AG09309 (cell line): ENCODE measurements at regions not wholly inside any gene's neighbourhood (a gene's known extent, or its start where the extent isn't known, plus 50 kb on each side); places are given as distances from the start of the nearest gene placed in this dataset.

ENCODE experiments used
- DNase-seq: peaks from one replicate; pipeline ENCODE4 v3.0.0-alpha.2; 2010; ENCODE audit warnings: low read depth
- H3K4me3 ChIP-seq: 2 replicates; pipeline ENCODE4 v1.5.1; 2011; ENCODE audit warnings: mild to moderate bottlenecking, low read depth, low read length, moderate library complexity; ENCODE audit not compliant: control insufficient read depth
- TF ChIP-seq, protein P1 (sequence below): IDR thresholded peaks from 2 replicates; pipeline ENCODE4 v1.5.1; 2011; ENCODE audit warnings: mild to moderate bottlenecking, low read depth, low read length, inconsistent platforms; ENCODE audit not compliant: insufficient read depth, control insufficient read depth; ENCODE audit errors: missing control alignments

DNA sequence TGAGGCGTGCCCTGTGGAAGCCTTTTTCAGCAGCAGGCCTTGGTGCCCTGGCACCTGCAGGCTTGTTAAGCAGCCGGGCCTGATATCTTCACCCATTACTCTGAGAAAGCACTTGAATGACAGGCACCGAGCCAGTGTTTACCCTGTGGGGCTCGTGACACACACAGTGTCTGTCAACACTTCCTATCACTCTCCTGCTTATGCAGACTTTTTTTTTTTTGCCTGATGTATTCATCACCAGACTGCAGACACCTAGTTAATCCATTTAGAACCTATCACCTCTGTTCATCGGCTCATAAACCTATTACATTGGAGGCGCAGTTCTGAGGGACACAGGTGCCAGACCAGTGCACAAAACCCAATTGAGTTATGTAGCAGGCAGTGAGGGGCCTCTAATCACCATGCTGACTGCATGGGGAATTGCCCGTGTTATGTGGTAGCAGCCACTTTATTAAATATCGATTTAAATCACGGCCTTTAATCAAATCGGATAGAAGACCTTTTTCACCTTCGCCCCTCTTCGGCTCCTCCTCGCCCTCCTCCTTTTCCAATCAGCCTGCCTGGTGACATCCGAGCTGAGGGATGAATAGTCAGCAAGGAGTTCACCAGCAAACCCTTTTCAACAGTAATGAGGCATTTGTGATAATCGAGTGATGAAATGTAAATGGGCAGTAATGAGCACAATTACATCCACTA, 962.9 kb upstream of the SLC35B3 start:
- TF ChIP-seq, protein P1, sequence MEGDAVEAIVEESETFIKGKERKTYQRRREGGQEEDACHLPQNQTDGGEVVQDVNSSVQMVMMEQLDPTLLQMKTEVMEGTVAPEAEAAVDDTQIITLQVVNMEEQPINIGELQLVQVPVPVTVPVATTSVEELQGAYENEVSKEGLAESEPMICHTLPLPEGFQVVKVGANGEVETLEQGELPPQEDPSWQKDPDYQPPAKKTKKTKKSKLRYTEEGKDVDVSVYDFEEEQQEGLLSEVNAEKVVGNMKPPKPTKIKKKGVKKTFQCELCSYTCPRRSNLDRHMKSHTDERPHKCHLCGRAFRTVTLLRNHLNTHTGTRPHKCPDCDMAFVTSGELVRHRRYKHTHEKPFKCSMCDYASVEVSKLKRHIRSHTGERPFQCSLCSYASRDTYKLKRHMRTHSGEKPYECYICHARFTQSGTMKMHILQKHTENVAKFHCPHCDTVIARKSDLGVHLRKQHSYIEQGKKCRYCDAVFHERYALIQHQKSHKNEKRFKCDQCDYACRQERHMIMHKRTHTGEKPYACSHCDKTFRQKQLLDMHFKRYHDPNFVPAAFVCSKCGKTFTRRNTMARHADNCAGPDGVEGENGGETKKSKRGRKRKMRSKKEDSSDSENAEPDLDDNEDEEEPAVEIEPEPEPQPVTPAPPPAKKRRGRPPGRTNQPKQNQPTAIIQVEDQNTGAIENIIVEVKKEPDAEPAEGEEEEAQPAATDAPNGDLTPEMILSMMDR = no peak
- no peak overlapping the region for H3K4me3 ChIP-seq
- no peak for DNase-seq

- TF ChIP-seq, protein P1 = no peak
- H3K4me3 ChIP-seq = no peak overlapping the region
- no peak for DNase-seq
These were observed 953.3 kb upstream of the SLC35B3 start for GRCh38 chr6:9388596-9388995.

DNA sequence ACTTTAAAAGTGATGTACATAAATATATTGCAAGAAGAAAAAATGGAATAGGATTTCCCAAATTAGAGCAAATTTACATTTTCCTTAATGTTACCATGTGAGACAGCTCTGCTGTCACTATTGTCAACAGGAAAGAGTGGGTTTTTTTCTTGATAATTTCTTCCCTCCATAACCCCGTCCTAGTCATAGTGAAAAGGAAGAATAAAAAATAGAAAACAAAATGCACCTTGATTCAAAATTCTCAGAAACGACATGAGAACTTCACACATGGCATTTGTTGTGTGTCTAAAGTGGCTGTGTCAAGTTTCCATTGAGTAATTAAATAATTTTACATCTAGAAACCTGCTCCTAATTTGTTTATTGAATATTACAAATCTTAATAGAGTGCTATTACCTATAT, 945.2 kb upstream of the SLC35B3 start:
- TF ChIP-seq, protein P1 = no peak
- DNase-seq = no peak
- no peak overlapping the region for H3K4me3 ChIP-seq

DNA sequence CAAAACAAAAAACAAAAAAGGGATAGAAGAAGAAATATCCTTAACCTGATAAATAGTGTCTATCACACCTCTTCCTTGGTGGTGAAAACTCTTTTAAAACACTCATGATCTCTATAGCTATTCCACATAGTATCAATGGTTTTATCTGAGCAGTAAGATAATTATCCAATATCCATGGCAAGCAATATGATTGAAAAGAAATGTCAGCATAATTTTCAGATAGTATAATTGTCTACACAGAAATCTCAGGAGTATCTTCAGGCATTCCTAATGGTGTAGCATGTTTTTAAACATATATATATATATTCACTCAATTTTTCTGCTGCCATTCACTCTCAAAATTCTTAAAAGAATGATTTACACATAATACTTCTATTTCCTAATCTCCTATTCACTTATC, 938.0 kb upstream of the SLC35B3 start:
- no peak overlapping the region for H3K4me3 ChIP-seq
- DNase-seq = no peak
- TF ChIP-seq, protein P1 = no peak

DNA sequence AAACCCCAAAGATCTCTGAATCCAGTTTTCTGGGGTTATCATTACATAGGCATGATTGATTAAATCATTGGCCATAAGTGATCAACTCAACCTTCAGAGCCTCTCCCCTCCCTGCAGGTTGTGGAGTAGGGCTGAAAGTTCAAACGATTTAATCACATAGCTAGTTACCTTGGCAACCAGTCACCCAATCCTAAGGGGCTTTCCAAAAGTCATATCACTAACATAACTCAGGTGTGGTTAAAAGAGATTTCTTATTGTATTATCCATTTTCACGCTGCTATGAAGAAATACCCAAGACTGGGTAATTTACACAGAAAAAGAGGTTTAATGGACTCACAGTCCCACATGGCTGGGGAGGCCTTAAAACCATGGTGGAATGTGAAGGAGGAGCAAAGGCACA, 935.1 kb upstream of the SLC35B3 start:
- TF ChIP-seq, protein P1 = no peak
- H3K4me3 ChIP-seq = no peak overlapping the region
- DNase-seq = no peak

DNA sequence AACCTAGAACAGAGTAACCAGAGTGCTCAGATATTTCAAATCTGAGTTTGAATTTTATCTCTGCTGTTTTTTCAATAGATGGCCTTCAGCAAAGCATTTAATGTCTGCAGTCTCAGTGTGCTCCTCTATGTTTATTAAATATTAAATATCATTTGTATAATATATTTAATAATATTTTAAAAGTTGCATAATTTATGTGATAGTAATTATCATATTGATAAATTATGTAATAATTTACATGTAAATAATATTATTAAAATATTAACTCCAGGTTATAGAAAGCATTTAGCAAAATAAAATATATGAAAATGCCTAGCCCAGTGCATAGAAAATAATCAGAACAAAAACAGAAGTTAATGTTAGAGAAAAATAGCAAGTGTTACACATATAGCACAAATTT, 930.0 kb upstream of the SLC35B3 start:
- TF ChIP-seq, protein P1 = no peak
- no peak for DNase-seq
- H3K4me3 ChIP-seq = no peak overlapping the region
